ENCODE measurements at regions not wholly inside any gene's neighbourhood (a gene's known extent, or its start where the extent isn't known, plus 50 kb on each side); places are given as distances from the start of the nearest gene placed in this dataset.

DNA sequence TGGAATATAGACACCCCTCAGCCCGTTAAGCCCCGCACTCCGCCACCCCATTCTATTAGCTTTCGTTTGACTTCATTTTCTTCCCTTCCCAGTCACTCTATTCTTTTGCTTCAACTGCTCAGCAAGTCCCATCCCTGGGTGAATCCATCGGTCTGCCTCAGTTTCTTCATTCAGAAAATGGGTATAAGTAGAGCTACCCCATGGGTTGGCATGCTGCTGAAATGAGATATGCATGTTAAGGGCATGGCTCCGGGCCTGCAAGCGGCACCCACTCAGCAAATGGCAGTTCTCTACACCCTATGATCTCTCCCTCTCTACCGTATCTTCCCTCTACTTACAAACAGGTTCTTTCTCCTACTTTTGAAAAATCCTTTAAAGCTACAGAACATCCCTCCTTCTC, 87.8 kb upstream of the IRF2BP2 start:
- POLR2A ChIA-PET: no interaction called here
- Histone ChIP-seq H3K27me3 (ENCODE audit: insufficient read depth, low read length) (no peaks in the 10 kb centered on the region), H3K4me2 (ENCODE audit: low read length) (no peak overlapping the region), H3K4me1 (ENCODE audit: control insufficient read depth in 1 of 2, insufficient read depth in 2 of 2, low read length in 2 of 2) (peaks cover 5 to 10% of the 10 kb centered on the region in 2 experiments), H3K36me3 (ENCODE audit: control insufficient read depth in 1 of 2, insufficient read depth in 2 of 2, low read length in 2 of 2) (no peaks in the 10 kb centered on the region), H3K79me2 (ENCODE audit: insufficient read depth, low read length) (no peaks in the 10 kb centered on the region), H3K9me3 (ENCODE audit: control insufficient read depth in 1 of 2, insufficient read depth in 1 of 2, low read depth in 1 of 2, low read length in 2 of 2) (no peaks in the 10 kb centered on the region), H4K20me1 (ENCODE audit: insufficient read depth) (no peaks in the 10 kb centered on the region), H2AFZ (ENCODE audit: low read depth, low read length, poor library complexity, severe bottlenecking) (no peak overlapping the region), H3K4me3 (replicated peaks in 1 of 2; ENCODE audit: low read depth in 1 of 2, low read length in 2 of 2) (no peak overlapping the region), H3K27ac (ENCODE audit: low read depth, low read length) (no peak overlapping the region), H3K9me2 (ENCODE audit: insufficient read depth) (no peaks in the 10 kb centered on the region), H3K9ac (ENCODE audit: low read length) (no peak overlapping the region)
- TF ChIP-seq ELF1 (IDR thresholded peaks at IDR 0.05; ENCODE audit: borderline replicate concordance, low read depth): no peak
- no peak for TF ChIP-seq POLR2AphosphoS5 (IDR thresholded peaks at IDR 0.05; ENCODE audit: low read depth, low read length)
- TF ChIP-seq, protein P1, sequence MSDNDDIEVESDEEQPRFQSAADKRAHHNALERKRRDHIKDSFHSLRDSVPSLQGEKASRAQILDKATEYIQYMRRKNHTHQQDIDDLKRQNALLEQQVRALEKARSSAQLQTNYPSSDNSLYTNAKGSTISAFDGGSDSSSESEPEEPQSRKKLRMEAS (IDR thresholded peaks at IDR 0.05): no peak
- TF ChIP-seq, protein P2, sequence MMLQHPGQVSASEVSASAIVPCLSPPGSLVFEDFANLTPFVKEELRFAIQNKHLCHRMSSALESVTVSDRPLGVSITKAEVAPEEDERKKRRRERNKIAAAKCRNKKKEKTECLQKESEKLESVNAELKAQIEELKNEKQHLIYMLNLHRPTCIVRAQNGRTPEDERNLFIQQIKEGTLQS (IDR thresholded peaks at IDR 0.05): no peak
- TF ChIP-seq YY1 (IDR thresholded peaks at IDR 0.05; ENCODE audit: extremely low read depth, insufficient replicate concordance, low read depth, low read length): no peak
- RAD21 ChIA-PET (ENCODE audit: low non-redundant PET in 1 of 2, low total read pairs in 2 of 2, uncharacterized antibody in 2 of 2, unreplicated experiment in 2 of 2): no interaction called here
- DNase-seq (ENCODE audit: low read depth, low spot score) (no peak), ATAC-seq (no peak)
- BruUV-seq (replicated peaks): no TSS peak
- CTCF ChIA-PET: no interaction called here
- intact Hi-C loops (cut with micrococcal nuclease): no loop called here

GRCh38 chr1:234697015-234697414, 87.0 kb upstream of the IRF2BP2 start:
- no peaks in the 10 kb centered on the region for H3K27me3 ChIP-seq (ENCODE audit: insufficient read depth, low read length)
- RAD21 ChIA-PET (ENCODE audit: low non-redundant PET in 1 of 2, low total read pairs in 2 of 2, uncharacterized antibody in 2 of 2, unreplicated experiment in 2 of 2): no interaction called here
- DNase-seq (ENCODE audit: low read depth, low spot score): no peak
- CTCF ChIA-PET: no interaction called here
- H3K4me3 ChIP-seq (replicated peaks in 1 of 2; ENCODE audit: low read depth in 1 of 2, low read length in 2 of 2): no peak overlapping the region
- BruUV-seq (replicated peaks): no TSS peak
- no peak overlapping the region for H3K27ac ChIP-seq (ENCODE audit: low read depth, low read length)
- TF ChIP-seq RAD21 (IDR thresholded peaks at IDR 0.05; ENCODE audit: low read depth) (no peak), FOSL1 (IDR thresholded peaks at IDR 0.05; ENCODE audit: low read depth) (no peak), EZH2 (IDR thresholded peaks at IDR 0.05) (no peak), SRF (IDR thresholded peaks at IDR 0.05; ENCODE audit: low read depth) (no peak), TCF7L2 (IDR thresholded peaks at IDR 0.05; ENCODE audit: borderline replicate concordance, extremely low read depth, insufficient read depth, insufficient read length) (no peak), ZNF274 (IDR thresholded peaks at IDR 0.05; ENCODE audit: low read depth, low read length) (no peak), POLR2AphosphoS5 (IDR thresholded peaks at IDR 0.05; ENCODE audit: low read depth, low read length) (no peak), ELF1 (IDR thresholded peaks at IDR 0.05; ENCODE audit: borderline replicate concordance, low read depth) (no peak), JUND (IDR thresholded peaks at IDR 0.05) (no peak), POLR2A (IDR thresholded peaks at IDR 0.05; ENCODE audit: borderline replicate concordance, extremely low read depth, insufficient read depth, insufficient read length) (no peak)
- TF ChIP-seq, protein P3, sequence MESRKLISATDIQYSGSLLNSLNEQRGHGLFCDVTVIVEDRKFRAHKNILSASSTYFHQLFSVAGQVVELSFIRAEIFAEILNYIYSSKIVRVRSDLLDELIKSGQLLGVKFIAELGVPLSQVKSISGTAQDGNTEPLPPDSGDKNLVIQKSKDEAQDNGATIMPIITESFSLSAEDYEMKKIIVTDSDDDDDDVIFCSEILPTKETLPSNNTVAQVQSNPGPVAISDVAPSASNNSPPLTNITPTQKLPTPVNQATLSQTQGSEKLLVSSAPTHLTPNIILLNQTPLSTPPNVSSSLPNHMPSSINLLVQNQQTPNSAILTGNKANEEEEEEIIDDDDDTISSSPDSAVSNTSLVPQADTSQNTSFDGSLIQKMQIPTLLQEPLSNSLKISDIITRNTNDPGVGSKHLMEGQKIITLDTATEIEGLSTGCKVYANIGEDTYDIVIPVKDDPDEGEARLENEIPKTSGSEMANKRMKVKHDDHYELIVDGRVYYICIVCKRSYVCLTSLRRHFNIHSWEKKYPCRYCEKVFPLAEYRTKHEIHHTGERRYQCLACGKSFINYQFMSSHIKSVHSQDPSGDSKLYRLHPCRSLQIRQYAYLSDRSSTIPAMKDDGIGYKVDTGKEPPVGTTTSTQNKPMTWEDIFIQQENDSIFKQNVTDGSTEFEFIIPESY (IDR thresholded peaks at IDR 0.05; ENCODE audit: extremely low read depth, insufficient replicate concordance, low read length): no peak
- H3K36me3 ChIP-seq (ENCODE audit: control insufficient read depth in 1 of 2, insufficient read depth in 2 of 2, low read length in 2 of 2): no peaks in the 10 kb centered on the region
- H2AFZ ChIP-seq (ENCODE audit: low read depth, low read length, poor library complexity, severe bottlenecking): no peak overlapping the region
- ATAC-seq: no peak
- peaks cover 5 to 10% of the 10 kb centered on the region in 2 experiments for H3K4me1 ChIP-seq (ENCODE audit: control insufficient read depth in 1 of 2, insufficient read depth in 2 of 2, low read length in 2 of 2)
- no peaks in the 10 kb centered on the region for H3K79me2 ChIP-seq (ENCODE audit: insufficient read depth, low read length)
- POLR2A ChIA-PET: no interaction called here
- no peaks in the 10 kb centered on the region for H3K9me2 ChIP-seq (ENCODE audit: insufficient read depth)
- H3K4me2 ChIP-seq (ENCODE audit: low read length): no peak overlapping the region
- no peaks in the 10 kb centered on the region for H4K20me1 ChIP-seq (ENCODE audit: insufficient read depth)
- no peak overlapping the region for H3K9ac ChIP-seq (ENCODE audit: low read length)
- H3K9me3 ChIP-seq (ENCODE audit: control insufficient read depth in 1 of 2, insufficient read depth in 1 of 2, low read depth in 1 of 2, low read length in 2 of 2): no peaks in the 10 kb centered on the region
- intact Hi-C loops (cut with micrococcal nuclease): no loop called here
